NCI-H82 treated with DMSO at 0.1 percent for 48 hours (cell line): ENCODE measurements at regions not wholly inside any gene's neighbourhood (a gene's known extent, or its start where the extent isn't known, plus 50 kb on each side); places are given as distances from the start of the nearest gene placed in this dataset.

Experiments used
- DNase-seq: peaks from one replicate; lab custom pipeline; 2025; ENCODE audit not compliant: unreplicated experiment; lab: John Stamatoyannopoulos, UW

DNA sequence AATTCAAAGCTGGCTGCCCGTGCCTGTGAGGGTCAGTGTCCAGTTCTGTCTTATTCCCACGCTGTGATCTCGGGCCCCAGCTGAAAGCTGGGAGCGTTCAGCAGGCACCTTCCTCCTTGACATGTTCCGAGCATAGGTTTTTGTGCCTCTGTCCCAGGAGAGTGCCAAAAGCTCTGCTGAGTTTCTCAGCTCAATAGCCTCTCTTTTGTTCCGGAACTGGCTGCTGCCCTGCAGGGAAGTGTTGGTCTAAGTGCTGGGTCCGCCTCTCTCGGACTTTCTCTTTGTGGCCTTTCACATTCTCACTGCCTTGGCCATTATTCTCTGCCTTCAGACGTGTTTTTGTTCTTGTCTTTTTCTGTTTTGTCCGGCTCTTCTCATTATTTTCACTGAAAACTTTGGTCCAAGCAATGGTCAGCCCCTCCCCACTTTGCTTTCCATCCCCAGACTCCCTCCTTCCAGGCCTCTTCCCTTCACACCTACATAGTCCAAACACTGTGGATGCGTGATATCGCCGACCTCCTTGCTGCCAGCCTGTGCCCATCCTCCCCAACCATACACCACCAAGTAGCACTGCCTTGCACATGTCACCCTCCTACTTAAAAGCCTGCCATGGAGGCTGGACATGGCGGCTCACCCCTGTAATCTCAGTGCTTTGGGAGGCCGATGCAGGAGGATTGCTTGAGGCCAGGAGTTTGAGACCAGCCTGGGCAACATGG is 233.8 kb downstream of the RHOU start:
- no peak for DNase-seq

DNA sequence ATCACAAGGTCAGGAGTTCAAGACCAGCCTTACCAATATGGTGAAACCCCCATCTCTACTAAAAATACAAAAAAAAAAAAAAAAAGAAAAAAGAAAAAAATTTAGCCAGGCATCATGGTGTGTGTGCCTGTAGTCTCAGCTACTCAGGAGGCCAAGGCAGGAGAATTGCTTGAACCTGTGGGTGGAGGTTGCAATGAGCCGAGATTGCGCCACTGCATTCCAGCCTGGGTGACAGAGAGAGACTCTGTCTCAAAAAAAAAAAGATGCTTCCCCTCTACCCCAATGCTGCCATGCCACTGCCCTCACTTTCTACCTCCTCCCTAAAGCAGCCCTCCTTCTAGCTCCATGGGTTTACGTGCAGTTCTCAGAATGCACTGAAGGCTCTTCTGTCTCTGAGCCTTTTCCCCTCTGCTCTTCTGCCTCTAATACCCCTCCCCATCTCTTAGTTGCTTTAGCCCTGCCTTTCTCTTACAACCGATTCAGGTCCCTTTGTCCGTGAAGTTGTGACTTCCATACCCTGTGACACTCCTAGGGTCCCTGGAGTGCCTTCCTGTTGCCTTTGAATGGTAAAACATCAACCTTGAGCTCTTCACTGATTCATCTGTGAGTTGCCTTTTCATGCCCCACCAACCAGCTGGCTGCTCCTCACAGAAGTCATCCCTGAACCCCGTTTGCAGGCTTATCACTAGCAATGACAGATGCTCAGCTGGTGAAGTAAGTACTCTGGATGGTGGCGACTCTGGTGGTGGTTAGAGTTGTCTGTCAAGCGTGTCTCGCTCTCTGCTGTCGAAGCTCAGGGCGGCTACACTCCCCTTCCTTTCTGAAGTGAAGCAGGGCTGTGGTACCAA is 234.9 kb downstream of the RHOU start:
- no peak for DNase-seq

DNA sequence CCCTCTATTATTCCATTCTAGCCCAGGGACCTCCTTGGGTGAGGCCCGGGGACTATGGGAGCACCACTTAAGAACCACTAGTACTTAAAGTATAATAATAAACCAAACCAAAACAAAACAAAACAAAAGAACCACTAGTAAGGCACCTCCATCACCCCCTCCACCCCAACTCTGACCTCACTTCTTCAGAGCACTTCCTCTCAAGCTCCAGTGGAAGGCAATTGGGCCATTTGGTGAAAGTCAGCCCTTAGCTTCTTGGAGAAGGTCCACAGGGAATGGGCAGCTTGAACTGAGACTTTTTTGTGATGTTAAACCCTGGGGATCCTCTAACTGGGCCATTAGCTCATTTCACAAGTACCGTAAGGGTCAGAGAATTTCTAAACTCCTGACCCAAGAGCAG is 237.3 kb downstream of the RHOU start:
- DNase-seq = no peak

DNA sequence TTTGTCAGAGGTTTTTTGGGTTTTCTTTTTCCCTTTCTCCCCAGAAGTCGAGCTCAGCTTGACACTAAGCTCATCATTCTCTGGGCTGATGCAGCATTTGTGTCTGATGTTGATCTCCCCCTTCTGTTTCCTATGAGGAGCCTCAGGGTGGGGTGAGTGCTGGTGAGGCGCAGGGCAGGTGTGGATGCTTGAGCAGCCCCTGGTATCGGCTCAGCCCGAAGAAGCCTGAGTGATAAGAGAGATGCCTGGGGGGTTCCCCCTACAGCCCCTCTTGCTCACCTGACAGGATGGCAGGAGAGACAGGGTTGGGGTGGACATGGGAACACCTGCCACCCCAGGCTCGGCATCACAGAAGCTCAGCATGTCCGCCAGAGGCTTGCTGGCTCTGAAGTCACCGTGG is 239.0 kb downstream of the RHOU start:
- no peak for DNase-seq

DNA sequence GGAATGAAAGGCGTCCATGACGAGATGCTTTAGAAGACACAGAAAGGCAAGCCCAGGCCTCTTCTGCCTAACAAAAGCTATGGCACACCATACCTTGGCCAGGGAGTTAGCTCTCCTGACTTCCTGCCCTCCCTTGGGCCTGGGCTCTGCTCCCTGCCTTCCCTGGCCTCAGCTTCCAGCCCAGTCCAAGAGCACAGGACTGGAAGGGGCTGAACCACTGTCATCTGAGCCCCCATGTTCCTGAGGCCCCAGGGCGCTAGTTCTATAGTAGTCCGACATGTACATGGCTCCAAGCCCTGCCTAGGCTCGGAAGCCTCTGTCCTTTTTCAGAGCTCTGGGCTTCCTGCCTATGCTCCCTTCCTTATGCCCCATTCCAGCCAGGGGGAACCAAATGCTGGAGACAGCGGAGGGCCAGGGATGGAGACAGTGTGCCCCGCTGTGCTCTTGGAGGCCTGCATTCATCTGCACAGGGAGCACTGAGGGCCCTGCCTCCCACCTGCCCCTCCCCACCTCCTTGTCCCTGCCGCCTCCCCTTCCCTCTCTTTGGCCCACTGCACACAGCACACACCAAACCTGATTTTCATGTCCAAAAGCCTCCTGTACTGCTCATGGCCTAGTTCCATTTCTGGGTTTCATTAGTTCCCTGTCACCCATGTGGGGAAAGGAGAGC is 240.1 kb downstream of the RHOU start:
- DNase-seq = no peak

DNA sequence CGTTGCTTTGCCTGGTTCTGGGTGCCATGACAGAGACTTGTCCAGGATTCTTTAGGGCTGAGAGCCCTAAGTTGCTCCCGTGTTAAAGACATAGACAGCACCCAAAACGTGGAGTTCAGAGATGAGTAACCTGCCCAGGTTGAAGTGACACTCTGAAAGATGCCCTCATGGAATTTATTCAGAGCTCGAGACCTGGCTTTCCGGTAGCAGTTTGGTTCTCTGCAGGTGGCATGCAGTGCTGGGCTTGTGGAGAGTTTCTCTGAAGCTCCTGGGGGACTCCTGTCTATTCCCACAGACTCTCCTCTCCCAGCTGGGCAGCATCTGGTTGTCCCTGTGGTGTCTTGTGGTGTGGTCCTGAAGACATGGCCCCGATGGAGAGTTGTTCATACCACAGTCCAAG is 241.0 kb downstream of the RHOU start:
- no peak for DNase-seq

DNA sequence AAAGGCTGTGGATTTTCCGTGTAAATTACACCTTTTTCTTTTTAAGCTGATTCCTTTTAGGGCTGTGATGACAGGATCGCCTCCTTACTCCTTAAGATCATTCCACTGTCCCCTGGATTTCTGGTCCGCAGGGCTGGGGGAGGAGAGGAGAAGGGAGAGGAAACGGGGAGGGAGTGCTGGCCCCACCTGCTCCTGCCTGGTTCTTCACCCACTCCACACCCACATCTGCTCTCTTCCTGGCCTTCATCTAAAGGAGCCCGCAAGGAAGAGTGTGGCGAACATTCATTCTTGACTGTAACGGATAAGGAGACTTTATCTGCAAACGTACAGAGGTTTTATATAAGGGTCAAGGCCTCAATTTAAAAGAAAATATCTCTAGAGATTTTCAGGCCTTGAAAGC is 242.0 kb downstream of the RHOU start:
- DNase-seq = no peak

DNA sequence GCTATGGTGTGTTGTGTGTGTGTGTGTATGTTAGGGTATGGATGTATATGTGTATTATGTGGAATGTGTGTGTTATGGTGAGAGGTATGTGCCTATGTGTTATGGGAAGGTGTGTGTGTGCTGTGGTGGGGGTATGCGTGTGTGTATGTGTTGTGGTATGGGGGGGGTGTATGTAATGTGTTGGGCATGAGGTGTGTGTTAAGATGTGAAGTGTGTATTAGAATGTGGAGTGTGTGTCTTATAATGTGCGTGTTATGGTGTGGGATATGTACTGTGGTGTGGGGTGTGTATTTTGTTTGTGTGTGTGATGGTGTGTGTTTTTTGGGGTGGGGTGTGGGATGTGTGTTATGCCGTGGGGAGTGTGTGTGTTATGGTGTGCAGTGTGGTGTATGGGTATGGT is 242.5 kb downstream of the RHOU start:
- DNase-seq = no peak

DNA sequence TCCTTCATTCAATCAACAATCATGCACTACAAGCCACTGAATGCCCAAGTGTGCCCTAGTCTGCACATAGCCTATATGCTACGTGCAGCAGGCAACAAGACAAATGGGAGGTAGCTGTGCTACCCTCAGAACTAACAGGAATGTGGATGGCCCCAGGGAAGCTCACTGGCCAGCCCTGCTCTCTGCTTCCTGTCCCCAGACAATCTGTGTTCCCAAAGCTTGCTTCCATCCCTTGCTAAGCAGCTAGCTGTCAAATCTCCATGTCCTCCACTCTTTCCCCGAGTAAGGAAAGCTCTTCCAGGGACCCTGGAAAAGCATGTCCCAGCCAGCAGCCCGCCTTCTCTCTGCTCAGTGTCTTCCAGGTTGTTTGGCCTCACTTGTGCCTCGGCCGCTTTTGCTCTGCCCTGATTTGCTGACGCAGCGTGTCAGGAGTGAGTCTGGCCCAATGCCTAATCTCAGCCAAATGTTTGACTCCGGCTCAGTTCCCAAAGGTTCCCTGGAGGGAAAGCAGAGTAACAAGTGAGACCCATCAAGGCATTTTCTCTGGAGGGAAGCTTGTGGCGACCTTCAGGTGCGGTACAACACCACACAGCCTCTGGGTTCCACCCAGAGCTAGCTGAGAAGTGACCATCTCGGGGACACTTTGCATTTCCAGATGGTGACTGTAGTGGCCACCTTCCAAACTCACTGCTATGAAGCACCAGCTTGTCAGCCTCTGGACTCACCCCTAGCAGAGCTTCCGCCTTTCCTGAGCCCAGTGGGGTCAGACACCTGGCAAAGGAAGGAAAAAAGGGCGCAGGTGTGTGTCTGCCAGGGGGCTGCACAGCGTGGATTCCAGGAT is 243.4 kb downstream of the RHOU start:
- no peak for DNase-seq

DNA sequence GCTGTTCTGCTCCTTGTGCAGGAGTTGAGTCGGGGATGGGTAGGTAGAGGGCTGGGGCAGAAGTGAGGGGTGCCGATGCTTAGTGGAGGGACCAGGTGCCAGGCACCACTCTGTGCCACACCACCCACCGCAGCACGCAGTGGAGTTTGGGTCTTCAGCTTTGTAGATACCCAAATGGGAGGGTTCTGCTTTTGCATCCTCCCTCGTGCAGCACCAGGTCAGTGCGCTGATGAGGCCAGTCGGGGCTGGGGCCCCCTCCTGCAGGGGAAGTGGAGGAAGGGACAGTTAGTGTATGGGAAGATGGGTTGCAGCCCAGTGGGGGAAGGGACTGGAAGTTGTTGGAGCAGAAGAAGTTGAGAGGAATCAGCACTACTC is 244.0 kb downstream of the RHOU start:
- DNase-seq = no peak

DNA sequence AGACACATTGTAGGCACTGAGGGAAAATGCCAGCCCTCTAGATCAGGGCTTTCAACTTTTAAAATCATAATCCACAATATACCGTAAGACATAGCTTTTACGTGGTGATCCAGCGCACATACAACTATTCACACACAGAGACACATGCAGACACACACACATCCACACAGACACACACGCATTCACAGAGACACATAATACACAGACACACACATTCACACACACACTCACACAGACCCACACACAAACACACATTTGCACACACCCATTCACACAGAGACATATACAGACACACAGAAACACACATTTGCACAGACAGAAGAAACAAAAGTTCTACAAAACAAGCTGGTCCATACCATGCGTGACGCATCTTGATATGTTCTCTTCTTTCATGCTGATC is 244.5 kb downstream of the RHOU start:
- DNase-seq = no peak

DNA sequence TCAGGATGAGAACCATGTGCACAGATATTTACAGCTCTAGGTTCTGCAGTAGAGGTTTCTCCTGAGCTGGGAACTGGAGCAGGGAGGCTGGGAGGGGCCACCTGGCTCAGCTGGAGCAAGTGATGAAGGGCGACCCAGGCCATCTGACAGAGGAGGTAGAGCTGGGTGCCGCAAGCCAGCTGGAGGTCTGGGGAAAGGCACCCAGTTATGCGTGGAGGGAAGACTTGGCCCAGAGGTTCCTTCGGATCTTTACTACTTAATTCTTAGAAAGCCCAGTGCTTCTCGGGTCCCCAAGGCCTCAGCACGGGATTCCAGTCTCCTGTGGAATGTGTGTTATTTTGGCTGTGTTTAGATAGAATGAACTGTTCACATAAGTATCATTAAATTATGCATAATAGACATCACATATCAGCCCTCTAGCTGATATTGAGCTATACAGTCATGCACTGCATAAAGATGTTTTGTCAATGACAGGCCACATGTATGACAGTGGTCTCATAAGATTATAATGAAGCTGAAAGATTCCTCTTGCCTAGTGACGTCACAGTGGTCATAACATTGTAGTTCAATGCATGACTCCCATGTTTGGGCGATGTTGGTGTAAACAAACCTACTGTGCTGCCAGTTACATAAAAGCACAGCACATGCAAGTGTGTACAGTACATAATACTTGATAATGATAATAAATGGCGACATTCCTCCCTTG is 245.1 kb downstream of the RHOU start:
- no peak for DNase-seq

DNA sequence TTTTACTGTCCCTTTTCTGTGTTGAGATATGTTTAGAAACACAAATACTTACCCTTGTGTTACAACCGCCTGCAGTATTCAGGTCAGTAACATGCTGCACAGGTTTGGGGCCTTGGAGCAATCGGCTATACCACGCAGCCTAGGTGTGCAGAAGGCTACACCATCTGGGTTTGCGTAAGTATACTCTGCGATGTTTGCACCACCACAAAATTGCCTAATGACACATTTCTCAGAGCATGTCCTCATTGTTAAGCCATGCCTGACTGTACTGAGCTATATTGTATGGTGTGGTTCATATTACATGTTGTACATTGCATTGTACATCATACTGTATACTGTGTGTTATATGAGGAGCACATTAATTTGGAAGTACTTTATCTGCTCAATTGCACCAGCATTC is 247.4 kb downstream of the RHOU start:
- no peak for DNase-seq

DNA sequence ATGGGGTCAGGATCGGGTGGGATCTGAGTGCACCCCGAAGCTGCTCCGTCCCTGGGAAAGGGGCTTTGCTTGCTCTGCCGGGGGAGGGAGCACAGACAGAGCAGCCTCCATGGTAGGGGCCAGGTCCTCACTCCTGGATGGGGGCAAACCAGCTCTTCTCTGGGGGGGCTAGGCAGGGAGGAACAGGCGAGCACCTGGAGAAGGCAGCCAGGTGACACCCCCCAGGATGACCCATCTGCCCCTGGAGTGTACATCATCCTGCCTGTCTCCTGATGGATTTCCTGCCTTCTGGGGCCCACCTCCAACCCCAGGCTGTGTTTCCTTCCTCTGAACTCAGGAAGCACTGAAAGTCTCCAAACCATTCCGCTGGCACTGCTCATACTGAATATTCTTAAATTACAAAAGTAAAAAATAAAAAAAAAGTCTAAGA is 248.0 kb downstream of the RHOU start:
- no peak for DNase-seq

DNA sequence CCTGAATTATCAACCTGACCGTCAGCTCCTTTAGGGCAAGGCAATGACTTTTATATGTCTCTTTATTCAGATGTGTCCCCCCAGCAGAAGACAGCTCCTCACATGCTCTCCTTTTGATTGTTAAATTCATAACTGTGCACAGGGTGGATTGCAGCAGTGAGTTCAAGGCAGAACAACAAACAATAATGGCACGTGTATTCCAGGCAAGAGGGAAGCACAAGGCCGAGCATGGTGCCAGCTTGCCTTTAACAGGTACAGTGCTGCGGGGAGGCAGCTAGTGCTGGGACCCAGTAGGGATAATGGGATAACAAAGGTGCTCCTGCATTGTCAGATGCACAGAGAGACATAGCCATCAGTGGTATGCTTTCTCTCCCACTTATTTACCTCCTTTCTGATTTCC is 248.4 kb downstream of the RHOU start:
- no peak for DNase-seq

DNA sequence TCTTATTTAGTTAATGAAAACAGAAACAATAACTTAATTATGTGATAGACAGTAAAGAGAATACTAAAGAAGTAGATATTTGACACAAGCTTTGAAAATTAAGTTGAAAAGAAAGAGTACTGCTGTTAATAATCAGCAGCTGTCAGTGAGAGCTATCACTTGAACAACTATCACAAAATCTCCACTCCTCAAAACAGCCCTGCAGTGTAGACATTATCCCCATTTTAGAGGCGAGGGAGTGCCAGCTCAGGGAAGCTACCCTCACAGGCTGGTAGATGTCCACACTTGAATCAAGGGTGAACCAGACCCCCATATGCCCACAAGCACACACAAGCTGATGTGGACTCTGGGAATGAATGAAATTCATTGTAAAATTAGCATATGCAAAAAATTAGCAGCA is 248.8 kb downstream of the RHOU start:
- no peak for DNase-seq

DNA sequence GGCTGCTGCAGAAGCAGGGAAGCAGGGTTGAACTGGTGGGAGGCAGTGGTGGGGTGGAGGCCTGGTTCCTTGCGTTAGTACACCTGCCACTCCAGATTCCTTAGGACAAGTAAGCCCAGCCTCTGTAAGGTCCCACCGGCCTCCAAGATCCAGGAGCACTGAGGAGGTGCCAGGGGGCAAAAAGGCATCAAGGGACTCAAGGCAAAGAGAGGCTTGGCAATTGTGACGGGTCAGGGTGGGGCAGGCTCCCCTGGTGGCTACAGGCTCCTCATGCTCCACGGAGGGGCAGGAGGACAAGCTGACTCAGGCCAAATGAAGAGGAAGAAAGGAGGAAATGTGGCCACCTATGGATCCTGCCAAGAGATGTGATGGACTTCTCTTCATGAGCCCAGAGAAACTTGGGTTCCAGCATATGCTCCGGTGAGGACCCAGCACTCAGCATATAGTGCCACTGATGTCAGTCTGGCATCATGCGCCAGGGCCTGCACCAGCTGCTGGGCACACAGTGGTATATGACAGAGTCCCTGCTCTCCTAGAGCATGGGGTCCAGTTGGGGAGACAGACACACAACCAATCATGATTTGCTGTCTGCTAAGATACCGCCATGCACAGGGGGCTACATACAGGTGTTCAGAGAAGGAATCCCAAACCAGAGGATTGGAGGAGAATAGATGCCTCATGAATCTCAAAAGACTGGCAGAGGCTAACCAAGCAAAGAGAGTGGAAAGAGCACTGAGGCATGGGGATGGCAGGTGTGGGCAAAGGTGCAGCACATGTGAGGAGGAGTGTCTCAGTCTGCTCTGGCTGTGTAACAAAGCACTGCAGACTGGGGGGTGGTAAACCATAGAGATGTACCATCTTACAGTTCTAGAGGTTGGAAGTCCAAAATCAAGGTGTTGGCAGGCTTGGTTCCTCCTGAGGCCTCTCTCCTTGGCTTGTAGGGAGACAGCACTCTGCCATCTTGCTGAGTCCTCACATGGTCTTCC is 249.7 kb downstream of the RHOU start:
- no peak for DNase-seq

DNA sequence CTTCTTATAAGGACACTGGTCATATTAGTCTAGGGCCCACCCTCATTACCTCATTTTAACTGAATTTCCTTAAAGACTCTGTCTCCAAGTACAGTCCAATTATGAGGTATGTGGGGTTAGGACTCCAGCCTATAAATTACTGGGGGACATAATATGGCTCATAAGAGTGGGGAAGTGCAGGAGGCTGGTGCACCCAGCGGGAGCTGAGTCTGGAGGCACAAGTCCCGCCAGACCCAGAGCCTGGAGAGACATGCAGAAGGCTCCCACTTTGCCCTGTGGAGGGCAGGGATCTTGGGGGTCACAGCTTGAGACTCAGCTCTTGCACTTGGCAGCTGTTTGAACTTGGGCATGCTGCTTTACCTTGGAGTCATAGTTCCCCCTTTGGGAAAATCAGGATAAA is 250.4 kb downstream of the RHOU start:
- DNase-seq = no peak

DNA sequence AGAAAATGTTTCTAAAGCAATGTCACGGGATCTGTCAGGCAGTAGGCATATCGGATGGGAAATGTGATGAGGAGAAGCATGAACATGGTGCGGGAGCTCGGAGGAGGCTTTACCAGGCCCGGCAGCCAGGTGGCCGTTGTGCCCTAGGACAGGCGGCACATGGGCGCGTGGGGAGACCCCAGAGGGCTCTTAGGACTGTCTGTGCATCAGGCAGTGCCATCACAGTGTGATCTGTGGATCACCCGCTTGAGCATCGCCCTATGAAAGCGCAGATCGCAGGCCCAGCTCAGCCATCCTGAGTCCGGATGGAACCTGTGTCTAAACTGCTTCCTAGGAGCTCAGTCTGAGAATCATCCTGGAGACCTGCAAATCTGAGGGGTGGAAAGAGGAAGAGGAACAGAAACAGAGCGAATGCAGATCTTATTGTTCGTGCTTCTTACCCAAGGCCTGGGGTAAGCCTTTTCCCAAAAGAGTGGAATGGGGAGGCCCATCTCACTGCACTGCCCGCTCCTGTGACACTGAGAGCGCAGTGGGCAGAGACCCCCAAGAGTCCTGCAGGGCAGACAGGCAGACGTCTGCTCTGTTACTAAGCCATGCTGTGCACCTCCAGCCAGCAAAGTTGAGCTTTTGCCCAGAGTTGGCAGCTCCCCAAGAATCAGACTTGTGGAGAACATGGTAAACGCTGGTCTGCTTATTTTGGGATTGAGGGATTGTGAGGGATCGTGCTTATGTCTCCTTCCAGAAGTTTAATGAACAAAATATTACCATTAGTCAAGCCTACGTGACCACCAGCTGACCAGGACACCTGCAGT is 251.0 kb downstream of the RHOU start:
- no peak for DNase-seq
